Esophagus muscularis mucosa (tissue), 4 donors: ENCODE measurements at regions not wholly inside any gene's neighbourhood (a gene's known extent, or its start where the extent isn't known, plus 50 kb on each side); places are given as distances from the start of the nearest gene placed in this dataset.

Experiments used
- DNase-seq: peaks from one replicate; pipeline ENCODE4 v3.0.0-alpha.2; 2017; ENCODE audit errors: extremely low spot score
- H3K27ac ChIP-seq, 4 donors: fragments of 200-600 bp; sonication (generic); replicated peaks in 1 of 4; 1 replicate in 3 of 4; 2 replicates in 1 of 4; pipeline ENCODE4 v1.5.1; 2016 to 2019; ENCODE audit warnings: mild to moderate bottlenecking in 1 of 4
- H3K27me3 ChIP-seq, 4 donors: fragments of 200-600 bp; sonication (generic); one replicate each; pipeline versions ENCODE4 v1.5.1 to v1.6.0; 2016 to 2019
- H3K36me3 ChIP-seq, 4 donors: fragments of 200-600 bp; sonication (generic); one replicate each; pipeline ENCODE4 v1.5.1; 2016 to 2019
- H3K4me1 ChIP-seq, 4 donors: fragments of 200-600 bp; sonication (generic); one replicate each; pipeline ENCODE4 v1.5.1; 2016 to 2019
- H3K4me3 ChIP-seq, 4 donors: fragments of 200-600 bp; sonication (generic); 1 replicate in 2 of 4; 2 replicates in 2 of 4; pipeline ENCODE4 v1.5.1; 2016 to 2019; ENCODE audit warnings: mild to moderate bottlenecking in 4 of 4, moderate library complexity in 1 of 4
- H3K9me3 ChIP-seq, 4 donors: fragments of 200-600 bp; sonication (generic); 1 replicate in 3 of 4; 2 replicates in 1 of 4; pipeline ENCODE4 v1.5.1; 2016 to 2019
- EP300 ChIP-seq: sonication (generic); formaldehyde crosslinking; IDR thresholded peaks from one replicate; pipeline ENCODE4 v1.6.1; 2017; ENCODE audit warnings: antibody characterized with exemption
- POLR2A ChIP-seq: fragments of 450-650 bp; IDR thresholded peaks from one replicate; pipeline ENCODE4 v1.6.1; 2017; ENCODE audit warnings: antibody characterized with exemption, moderate library complexity, mild to moderate bottlenecking, low read depth
- POLR2AphosphoS5 ChIP-seq, 2 donors: sonication (generic); formaldehyde crosslinking; IDR thresholded peaks; one replicate each; pipeline ENCODE4 v1.6.1; 2017; ENCODE audit warnings: antibody characterized with exemption in 2 of 2
- whole genome bisulfite sequencing: methylation state at CpG from one replicate; pipeline ENCODE4 v1.1.5; 2018; 5-methylcytosine and 5-hydroxymethylcytosine counted together
- intact Hi-C: fragments of 100-400 bp; cut with DNase I; formaldehyde crosslinking; loops from one replicate; pipeline ENCODE4 v1.15.1; 2023
- TF ChIP-seq, protein P1 (sequence below), 3 experiments: fragments of 200-600 bp in 2 of 3; fragments of 450-650 bp in 1 of 3; sonication (generic) in 2 of 3; IDR thresholded peaks; one replicate each; pipeline ENCODE4 v1.5.1; 2017 to 2019; ENCODE audit warnings: antibody characterized with exemption in 3 of 3, mild to moderate bottlenecking in 2 of 3, moderate library complexity in 1 of 3

DNA sequence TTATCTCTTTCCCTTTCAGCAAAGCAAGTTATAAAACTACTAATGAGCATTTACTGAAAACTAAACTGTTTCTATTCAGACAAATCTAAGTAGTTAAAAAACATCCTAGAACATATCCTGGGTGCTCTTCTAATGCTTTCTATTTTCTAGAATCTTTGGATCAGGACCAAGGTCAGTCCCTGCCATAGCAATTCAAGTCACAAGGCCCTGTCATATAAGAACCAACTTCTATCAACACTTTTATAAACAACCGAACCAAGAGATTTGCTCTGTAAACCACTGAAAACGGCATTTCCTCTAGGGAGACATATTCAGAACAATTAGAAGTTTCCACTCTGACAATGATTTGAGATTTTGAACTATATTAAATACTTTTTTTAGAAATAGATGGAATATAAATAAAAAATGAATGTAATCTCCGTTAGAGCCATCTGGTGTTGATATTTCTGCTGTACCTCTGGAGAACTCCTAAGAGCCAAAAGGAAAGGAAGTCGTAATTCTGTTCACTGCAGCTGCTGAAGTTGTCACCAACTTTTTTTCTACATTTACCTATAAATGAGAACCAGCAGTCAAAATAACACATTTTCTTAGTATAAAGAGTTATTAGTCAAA lies 51.4 kb upstream of the LGSN start:
- Histone ChIP-seq H3K27ac (no peak overlapping the region), H3K36me3 (no peaks in the 10 kb centered on the region), H3K4me1 (no peaks in the 10 kb centered on the region), H3K27me3 (no peaks in the 10 kb centered on the region), H3K4me3 (no peak overlapping the region), H3K9me3 (no peaks in the 10 kb centered on the region)
- WGBS: 57% methylated on average over 4 of the region's 4 CpGs
- intact Hi-C loops: no loop called here
- TF ChIP-seq POLR2AphosphoS5 (IDR thresholded peaks at IDR 0.05) (no peak), EP300 (no peak), POLR2A (no peak)
- TF ChIP-seq, protein P1, sequence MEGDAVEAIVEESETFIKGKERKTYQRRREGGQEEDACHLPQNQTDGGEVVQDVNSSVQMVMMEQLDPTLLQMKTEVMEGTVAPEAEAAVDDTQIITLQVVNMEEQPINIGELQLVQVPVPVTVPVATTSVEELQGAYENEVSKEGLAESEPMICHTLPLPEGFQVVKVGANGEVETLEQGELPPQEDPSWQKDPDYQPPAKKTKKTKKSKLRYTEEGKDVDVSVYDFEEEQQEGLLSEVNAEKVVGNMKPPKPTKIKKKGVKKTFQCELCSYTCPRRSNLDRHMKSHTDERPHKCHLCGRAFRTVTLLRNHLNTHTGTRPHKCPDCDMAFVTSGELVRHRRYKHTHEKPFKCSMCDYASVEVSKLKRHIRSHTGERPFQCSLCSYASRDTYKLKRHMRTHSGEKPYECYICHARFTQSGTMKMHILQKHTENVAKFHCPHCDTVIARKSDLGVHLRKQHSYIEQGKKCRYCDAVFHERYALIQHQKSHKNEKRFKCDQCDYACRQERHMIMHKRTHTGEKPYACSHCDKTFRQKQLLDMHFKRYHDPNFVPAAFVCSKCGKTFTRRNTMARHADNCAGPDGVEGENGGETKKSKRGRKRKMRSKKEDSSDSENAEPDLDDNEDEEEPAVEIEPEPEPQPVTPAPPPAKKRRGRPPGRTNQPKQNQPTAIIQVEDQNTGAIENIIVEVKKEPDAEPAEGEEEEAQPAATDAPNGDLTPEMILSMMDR (IDR thresholded peaks at IDR 0.05): no peak
- DNase-seq: no peak

DNA sequence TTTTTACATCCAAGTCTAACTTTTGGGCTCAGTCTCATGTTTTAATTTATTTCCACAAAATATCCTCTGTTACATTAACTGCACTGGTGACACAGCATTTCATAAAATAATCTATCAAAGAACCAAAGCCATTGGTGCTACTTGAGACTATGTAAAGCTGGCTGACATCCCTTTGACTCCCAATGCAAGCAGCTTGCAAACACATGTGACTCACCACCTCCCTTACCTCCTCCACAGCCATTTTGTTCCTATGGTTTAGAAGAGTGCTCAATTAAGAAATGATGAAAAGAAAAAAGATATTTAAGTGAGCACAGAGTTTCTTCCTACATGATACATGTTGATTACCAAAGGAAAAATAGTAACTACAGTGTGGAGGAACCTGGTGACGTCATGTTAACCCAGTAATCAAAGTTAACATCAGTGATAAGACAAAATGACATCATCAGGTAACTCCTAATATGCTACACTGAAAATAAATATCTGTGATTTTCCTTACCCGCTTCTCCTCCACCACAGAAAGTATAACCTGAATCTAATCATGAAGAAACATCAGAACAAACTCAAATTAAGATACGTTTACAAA lies 53.3 kb upstream of the LGSN start:
- Histone ChIP-seq H3K4me3 (no peak overlapping the region), H3K27ac (no peak overlapping the region), H3K36me3 (no peaks in the 10 kb centered on the region), H3K4me1 (no peaks in the 10 kb centered on the region), H3K27me3 (no peaks in the 10 kb centered on the region), H3K9me3 (no peaks in the 10 kb centered on the region)
- intact Hi-C loops: no loop called here
- 85% methylated on average over 3 of the region's 3 CpGs for WGBS
- DNase-seq: no peak
- no peak for TF ChIP-seq POLR2A
- TF ChIP-seq POLR2AphosphoS5 (IDR thresholded peaks at IDR 0.05): no peak
- no peak for TF ChIP-seq EP300
- TF ChIP-seq, protein P1 (IDR thresholded peaks at IDR 0.05): no peak

DNA sequence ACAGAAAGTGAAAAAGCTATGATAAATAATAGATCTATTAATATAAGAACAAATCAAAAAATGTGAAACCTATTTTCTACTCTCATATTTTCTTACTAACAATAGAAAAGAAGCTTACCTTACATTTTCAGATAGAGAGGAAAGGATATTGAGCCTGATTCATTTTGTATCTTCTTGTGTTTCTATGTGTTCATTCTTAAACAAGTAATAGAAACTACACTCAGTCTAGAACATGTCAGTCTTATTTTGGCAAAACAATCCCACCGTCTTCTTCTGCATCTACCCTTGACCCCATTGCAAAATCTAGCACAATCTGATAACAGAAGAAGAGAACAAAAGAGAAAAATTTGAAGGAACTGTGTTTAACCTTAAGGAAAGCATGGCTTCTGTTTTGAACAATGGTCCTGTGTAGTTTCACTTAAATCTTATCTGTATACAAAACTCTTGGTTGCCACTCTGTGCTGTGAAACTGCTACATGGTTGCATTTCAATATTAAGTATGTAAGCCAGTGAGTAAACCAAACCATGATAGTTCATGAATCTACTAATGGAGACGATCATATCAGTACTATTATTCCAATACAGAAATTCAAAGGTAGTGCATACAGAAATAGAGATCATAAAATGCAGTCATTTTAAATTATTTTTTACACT lies 69.5 kb upstream of the LGSN start:
- H3K27ac ChIP-seq: no peak overlapping the region
- no peak overlapping the region for H3K4me3 ChIP-seq
- TF ChIP-seq POLR2AphosphoS5 (IDR thresholded peaks at IDR 0.05) (no peak), EP300 (no peak), POLR2A (no peak)
- TF ChIP-seq, protein P1 (IDR thresholded peaks at IDR 0.05): no peak
- no peaks in the 10 kb centered on the region for H3K27me3 ChIP-seq
- H3K4me1 ChIP-seq: no peaks in the 10 kb centered on the region
- DNase-seq: no peak
- no peaks in the 10 kb centered on the region for H3K9me3 ChIP-seq
- intact Hi-C loops: no loop called here
- 73% methylated on average over 2 of the region's 2 CpGs for WGBS
- H3K36me3 ChIP-seq: no peaks in the 10 kb centered on the region

DNA sequence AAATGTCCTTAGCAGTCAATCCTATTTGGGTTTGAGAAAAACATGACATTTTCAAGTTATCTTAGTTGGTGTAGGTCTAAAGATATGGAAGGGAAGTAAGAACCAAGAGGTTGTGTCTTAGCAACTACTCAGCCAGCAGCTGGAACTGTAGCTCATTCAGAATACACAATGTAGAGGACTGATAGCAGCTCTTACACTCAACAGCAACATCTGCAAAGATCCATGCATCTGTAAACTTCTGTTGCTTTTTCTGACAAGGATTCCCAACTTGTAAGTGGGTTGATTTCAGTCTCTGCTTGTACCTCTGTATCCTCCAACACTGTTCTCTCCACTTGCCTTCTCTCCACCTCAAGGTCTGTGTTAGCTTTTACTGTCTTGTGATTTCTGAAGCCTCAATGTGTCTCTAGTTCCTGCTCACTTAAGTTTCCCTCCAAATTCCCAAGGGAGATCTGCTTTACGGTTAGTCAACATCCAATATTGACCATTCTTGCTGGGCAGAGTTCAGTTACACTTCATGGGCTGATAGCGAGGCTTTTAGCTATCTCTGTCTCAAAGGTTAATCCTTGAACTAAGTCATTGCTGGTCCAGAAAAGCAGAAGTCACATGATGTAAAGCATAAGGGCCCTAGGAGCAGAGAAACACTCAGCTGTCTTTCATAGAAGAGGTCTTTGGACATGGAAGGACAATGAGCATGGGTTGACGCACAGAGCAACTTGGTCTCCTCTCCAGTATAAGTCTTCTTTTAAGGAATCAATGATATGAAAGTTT lies 71.6 kb upstream of the LGSN start:
- intact Hi-C loops: no loop called here
- H3K27me3 ChIP-seq: no peaks in the 10 kb centered on the region
- no peak for TF ChIP-seq POLR2A

DNA sequence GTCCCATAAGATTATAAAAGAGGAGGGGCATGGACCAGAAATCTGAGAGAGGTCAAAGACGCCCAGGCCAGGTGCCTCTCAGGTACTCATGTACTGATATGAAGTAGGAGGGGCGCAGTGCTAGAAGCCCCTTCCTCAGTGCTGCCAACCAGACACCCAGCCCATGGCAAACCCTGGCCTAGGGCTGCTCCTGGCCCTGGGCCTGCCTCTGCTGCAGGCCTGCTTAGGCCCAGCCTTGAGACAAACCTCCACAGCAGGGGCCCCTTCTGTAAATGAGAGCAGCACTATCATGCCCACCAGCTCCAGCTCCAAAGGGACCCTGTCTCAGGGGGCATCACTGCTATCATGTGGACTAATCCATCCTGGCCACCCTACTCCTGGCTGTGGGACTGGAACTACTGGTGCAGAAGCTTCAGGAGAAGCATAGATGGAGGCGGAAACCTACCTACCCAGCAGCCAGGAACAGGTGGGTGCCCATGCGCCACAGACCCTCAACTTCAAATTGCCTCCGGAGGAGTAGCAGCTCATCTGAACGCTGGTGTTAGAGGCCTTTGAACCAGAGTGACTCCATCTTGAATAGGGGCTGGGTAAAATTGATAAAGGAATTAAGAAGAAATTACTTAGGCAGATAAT lies 72.4 kb upstream of the LGSN start:
- intact Hi-C loops: no loop called here
- 96% methylated on average over 6 of the region's 6 CpGs for WGBS

More for the DNA sequence above, 71.6 kb upstream of the LGSN start:
- DNase-seq: no peak
- no peak overlapping the region for H3K27ac ChIP-seq
- WGBS: 88% methylated on average over 3 of the region's 3 CpGs
- no peaks in the 10 kb centered on the region for H3K9me3 ChIP-seq
- no peaks in the 10 kb centered on the region for H3K36me3 ChIP-seq
- no peaks in the 10 kb centered on the region for H3K4me1 ChIP-seq
- no peak overlapping the region for H3K4me3 ChIP-seq

More for the DNA sequence above, 72.4 kb upstream of the LGSN start:
- H3K36me3 ChIP-seq: no peaks in the 10 kb centered on the region
- no peaks in the 10 kb centered on the region for H3K9me3 ChIP-seq
- H3K4me3 ChIP-seq: no peak overlapping the region
- H3K27ac ChIP-seq: no peak overlapping the region
- no peaks in the 10 kb centered on the region for H3K27me3 ChIP-seq
- no peaks in the 10 kb centered on the region for H3K4me1 ChIP-seq
- no peak for TF ChIP-seq POLR2A
- TF ChIP-seq EP300: no peak
- TF ChIP-seq POLR2AphosphoS5 (IDR thresholded peaks at IDR 0.05): no peak
- TF ChIP-seq, protein P1 (IDR thresholded peaks at IDR 0.05): no peak
- no peak for DNase-seq
